GM19324 (cell line): ENCODE measurements at regions not wholly inside any gene's neighbourhood (a gene's known extent, or its start where the extent isn't known, plus 50 kb on each side); places are given as distances from the start of the nearest gene placed in this dataset.
"Not testable (repeated sequence)": the region's sequence is repeated elsewhere in the genome, so short reads cannot be mapped to it uniquely, and the experiment has no call there.

Experiments used
- ATAC-seq: cut with Tn5 transposase; IDR thresholded peaks from one replicate; pipeline ENCODE4 v1.9.1; 2021; ENCODE audit warnings: mild to moderate bottlenecking, moderate library complexity; ENCODE audit not compliant: unreplicated experiment, low FRiP score

- no peak for ATAC-seq
Measured at GRCh38 chr10:18735711-18736110, 76.5 kb downstream of the ARL5B start.

DNA sequence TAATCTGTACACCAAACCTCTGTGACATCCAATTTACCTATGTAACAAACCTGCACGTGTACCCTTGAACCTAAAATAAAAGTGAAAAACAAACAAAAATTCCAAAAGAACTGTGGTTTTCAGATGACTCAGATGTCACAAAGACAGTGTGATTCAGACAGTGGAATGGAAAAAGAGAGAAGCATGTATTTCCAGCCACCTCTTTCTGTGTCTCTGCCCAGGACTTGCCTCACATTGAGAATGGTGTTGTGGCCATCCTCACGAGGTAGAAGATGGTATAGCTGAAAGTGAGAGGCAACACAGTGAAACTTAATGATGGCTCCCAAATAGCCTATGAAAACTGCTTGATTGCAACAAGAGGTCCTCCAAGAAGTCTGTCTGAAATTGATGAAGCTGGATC, 78.0 kb downstream of the ARL5B start:
- no peak for ATAC-seq

GRCh38 chr10:18737841-18738240, 78.6 kb downstream of the ARL5B start:
- no peak for ATAC-seq

- no peak for ATAC-seq
Measured at GRCh38 chr10:18738835-18739234, 79.6 kb downstream of the ARL5B start.

DNA sequence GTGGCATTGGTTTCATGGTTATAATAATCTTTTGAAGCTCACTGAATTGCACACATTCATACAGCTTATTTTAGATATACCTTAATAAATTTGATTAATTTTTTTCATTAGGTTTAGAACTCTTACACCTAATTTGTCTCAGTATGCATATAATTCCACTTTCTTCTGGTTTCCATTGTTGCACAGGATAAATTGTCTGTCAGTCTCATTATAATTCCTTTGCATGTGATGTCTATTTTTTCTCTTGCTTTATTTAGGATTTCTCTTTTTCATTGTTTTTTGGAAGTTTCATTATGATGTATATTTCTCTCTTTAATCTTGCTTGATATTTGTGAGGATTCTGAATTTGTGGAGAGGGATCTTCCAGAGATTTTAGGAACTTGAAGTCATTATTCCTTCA, 84.7 kb downstream of the ARL5B start:
- no peak for ATAC-seq

DNA sequence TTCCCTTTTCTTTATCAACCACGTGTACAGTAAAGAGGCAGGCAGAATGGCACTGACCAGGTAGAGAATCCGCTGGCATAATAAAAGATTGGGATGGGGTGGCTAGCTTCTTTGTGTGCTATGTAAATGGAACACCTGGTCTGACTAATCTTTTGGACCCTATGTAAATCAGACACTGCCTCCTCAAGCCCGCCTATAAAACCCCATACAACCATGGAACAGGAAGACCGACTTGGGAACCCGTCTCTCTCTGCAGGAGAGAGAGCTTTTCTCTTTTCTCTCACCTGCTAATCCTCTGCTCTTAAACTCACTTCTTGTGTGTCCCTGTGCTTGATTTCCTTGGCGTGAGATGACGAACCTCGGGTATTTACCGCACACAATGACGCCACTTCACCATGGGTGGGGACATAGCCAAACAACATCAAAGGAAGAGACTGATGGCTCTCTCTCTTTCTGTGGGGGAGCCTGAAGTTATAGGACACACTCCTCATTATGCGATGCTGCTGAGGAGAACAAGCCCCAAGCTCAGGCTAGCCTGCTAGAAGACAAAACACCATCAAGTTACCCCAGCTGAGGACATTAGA, 94.2 kb downstream of the ARL5B start:
- no peak for ATAC-seq

- peak; percentile 78 for ATAC-seq
Measured at GRCh38 chr10:18759575-18759974, 100.3 kb downstream of the ARL5B start.

DNA sequence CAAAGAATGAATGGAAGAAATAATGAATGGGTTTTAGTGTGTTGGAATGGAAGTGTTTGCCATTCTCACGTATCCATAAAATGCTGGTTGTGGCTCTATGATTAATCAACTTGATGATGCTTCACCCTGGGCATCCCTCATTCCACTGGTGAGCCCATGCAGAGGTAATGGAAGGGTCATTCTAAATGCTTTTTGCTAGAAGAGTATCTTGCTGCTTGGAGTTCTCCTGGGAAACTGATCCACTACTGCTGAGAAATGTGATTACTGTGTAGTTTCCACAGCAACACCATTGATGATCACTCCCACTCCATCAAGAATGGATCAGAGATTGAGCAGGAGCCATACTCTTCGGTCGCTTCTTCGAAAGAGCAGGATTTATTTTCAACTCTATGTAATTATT, 101.6 kb downstream of the ARL5B start:
- ATAC-seq, result no peak

DNA sequence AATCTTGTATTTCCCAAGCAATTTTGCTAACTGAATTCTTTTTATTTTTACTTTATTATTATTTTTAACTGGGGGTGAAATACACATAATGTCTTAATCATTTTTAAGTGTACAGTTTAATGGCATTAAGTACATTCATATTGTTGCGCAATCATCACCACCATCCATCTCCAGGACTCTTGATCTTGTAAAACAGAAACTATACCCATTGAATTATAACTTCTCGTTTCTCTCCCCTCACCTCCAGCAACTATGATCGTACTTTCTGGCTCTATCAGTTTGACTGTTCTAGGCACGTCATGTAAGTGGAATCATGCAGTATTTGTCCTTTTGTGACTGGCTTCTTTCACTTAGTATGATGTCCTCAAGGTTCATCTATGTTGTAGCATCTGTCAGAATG, 108.8 kb downstream of the ARL5B start:
- ATAC-seq, result no peak

DNA sequence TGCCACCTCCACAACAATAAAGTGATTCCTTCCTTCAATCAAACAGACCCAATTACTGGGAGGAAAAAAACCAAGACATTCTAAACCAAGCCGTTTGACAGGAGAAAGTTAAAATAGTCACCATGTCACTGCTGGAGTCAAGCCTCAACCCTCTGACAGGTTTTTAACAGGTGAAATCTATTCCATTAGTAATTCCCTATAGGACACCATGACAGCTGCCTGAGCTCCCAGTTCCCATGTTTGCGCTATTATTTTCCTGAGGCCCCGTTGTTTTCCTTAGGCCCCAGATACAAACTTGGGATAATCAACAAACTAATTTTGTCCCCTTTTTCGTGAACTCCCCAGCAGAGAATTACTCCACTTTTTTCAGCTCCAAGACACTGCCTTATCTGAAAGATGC, 113.9 kb downstream of the ARL5B start:
- no peak for ATAC-seq

DNA sequence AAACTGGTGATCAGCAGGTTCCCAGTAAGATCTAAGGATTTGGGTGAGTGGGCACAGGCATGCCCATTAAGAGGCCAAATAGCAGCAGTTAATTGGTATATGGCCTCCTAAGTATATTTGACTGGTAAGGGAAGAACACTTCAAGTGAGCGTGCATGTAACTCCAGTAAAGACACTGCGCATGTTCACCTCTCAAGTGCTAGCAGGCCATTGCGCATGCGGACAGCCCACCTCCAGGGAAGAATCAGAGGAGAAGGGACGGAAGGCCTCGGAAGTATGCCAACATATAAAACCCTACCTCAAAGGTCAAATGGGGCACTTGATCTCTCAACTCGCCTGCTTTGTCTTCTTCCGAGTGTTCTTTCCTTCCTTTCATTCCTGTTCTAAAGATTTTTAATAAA, 118.0 kb downstream of the ARL5B start:
- no peak for ATAC-seq

GRCh38 chr10:18786478-18786877, 127.2 kb downstream of the ARL5B start:
- ATAC-seq, result no peak

GRCh38 chr10:18793951-18794350, 134.7 kb downstream of the ARL5B start:
- ATAC-seq, result no peak

- ATAC-seq, result no peak
Measured at GRCh38 chr10:18795549-18795948, 136.3 kb downstream of the ARL5B start.

- no peak for ATAC-seq
Measured at GRCh38 chr10:18797286-18797685, 138.1 kb downstream of the ARL5B start.

DNA sequence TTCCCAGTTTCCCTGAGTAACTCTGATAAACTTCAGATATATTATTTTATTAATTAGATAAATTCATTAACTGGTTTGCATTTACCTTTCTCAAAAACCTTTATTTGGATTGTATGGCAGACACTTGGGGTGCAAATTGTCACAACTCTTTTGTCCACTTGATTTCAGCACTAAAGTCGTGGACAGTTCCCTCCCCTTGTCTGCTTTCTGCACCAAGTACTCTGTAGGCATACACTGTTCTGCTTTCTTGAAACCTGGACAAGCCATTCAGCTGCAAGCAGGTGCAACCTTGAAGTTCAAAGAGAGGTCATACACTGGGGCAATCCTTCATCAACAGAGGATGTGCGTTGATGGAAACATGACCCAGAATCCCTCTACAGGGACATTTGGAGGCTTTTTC, 162.9 kb downstream of the ARL5B start:
- no peak for ATAC-seq

DNA sequence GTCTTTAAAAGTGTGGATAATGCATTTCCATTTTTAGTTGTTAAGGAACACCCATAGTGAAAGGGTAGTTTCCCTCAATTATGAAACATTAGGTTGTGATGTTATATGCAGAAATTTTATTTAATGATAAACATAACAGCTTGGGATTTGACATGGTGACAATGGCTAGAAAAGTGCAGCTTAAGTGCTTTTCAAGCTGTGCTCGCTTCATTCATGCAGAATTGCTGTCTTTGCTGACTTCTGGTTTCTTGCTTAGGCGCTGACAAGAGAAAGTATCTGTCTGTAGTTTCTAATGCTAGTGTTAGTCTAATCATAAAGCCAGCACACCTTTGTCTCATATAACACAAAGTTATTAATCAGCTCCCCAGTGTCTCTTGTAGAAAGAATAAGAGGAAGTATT, 170.0 kb downstream of the ARL5B start:
- no peak for ATAC-seq

DNA sequence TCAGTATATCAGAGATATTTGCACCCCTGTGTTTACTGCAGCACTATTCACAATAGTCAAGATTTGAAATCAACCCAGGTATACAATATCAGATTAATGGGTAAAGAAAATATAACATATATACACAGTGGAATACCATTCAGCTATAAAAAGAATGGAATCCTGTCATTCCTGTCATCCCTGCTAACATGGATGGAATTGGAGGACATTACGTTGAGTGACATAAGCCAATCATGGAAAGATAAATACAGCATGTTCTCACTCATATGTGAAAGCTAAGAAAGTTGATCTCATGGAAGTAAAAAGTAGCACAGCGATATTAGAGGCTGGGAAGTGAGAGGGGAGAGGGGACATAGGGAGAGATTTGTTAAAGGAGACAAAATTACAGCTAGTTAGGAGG, 171.0 kb downstream of the ARL5B start:
- ATAC-seq, result no peak

DNA sequence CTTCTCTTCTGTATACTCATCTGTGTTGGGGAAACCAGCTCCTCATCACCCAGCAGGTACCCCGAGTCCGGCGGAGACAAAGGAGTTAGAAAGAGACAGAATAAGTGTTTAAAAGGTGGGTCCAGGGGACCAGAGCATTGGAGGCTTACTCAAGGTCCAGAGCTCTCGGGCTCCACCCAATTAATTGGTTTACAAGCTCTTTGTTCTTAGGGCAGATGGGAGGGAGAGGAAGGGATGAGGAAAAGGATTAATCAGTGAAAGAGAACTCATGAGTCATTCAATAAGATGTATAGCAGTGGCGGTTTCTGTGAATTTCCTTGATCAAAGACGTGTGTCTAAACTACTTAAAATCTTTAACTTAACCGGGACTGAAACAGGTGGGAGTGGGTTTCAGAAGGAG, 192.0 kb upstream of the MALRD1 start:
- ATAC-seq, result not testable (repeated sequence)

GRCh38 chr10:18859659-18860058, 188.9 kb upstream of the MALRD1 start:
- ATAC-seq, result no peak

DNA sequence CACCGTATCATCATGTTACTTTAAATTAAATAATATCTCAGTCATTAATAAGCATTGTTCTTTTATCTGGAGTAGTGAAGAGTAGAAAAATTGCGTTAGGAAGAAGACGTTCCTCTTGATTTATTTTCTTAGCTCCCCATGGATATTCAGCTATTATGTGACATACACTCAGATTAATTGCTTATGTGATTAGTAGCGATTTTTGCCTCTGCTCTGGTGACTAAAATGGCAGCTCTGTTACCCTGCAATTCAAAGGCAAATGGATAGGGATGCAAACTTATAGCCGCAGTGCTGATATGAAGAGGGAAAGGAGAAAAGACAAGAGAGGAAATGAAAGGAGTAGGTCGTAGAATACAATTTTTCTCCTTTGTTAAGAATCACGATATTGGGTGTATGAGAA, 188.4 kb upstream of the MALRD1 start:
- no peak for ATAC-seq

DNA sequence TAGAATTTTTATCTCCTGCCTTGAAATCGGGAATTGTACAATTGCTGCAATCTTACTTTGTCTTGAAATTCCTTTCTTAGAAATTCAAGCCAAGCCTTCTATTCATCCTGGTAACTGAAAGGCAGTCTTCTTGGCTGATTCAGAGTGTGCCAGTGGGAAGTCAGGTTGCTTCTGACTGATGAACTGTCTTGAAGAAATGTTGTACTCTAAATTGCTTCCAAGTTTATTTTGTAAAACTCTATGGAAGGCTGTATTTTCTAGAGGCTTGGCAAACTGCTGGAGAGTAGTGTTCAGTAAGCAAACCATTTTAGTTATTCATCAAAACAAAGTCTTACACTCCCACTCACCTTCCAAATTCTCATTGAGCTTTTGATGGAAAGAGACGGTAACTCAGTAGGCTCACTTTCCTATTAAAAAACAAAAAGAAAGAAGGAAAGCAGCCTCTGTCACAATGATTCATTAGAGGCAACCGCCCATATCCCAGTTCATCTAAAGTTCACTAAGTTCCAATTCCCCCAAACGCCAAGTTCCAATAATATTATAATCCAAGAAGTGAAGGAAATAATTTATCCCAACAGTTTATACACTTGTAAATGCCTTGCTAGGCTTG, 187.9 kb upstream of the MALRD1 start:
- no peak for ATAC-seq

DNA sequence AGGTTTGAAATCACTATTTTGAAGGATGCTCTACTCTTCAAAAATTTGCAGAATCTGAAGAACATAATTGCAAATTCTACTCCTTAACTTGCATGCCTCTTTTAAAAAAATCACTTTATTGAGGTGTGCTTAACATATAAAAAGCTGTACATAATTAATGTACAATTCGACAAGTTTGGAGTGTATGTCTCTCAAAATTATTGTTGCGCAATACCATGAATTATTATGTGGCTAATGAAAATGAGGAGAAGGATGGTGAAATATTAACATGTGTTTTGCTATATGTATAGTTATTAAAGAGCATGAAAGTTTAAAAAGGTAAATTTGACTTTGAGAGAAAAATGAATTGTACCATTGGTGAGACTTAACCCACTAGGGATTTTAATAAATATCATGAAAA, 187.2 kb upstream of the MALRD1 start:
- no peak for ATAC-seq
